IPS-11a (cell line): ENCODE measurements at regions not wholly inside any gene's neighbourhood (a gene's known extent, or its start where the extent isn't known, plus 50 kb on each side); places are given as distances from the start of the nearest gene placed in this dataset.
"Not testable (repeated sequence)": the region's sequence is repeated elsewhere in the genome, so short reads cannot be mapped to it uniquely, and the experiment has no call there.

Source experiments
- H3K4me3 ChIP-seq: one replicate; pipeline ENCODE4 v1.5.1; 2013; ENCODE audit warnings: low read depth, low read length, control low read depth

- no peak overlapping the region for H3K4me3 ChIP-seq
These were observed 366.4 kb downstream of the PSAT1 start for GRCh38 chr9:78663369-78663768.

- H3K4me3 ChIP-seq = no peak overlapping the region
These were observed 367.4 kb downstream of the PSAT1 start for GRCh38 chr9:78664370-78664769.

- H3K4me3 ChIP-seq = no peak overlapping the region
These were observed 370.0 kb downstream of the PSAT1 start for GRCh38 chr9:78666818-78667414.

- no peak overlapping the region for H3K4me3 ChIP-seq
These were observed 371.4 kb downstream of the PSAT1 start for GRCh38 chr9:78668148-78668832.

GRCh38 chr9:78669591-78669990, 372.7 kb downstream of the PSAT1 start:
- no peak overlapping the region for H3K4me3 ChIP-seq

GRCh38 chr9:78671785-78672184, 374.9 kb downstream of the PSAT1 start:
- no peak overlapping the region for H3K4me3 ChIP-seq

- H3K4me3 ChIP-seq = no peak overlapping the region
These were observed 377.9 kb downstream of the PSAT1 start for GRCh38 chr9:78674874-78675273.

- H3K4me3 ChIP-seq = no peak overlapping the region
These were observed 379.1 kb downstream of the PSAT1 start for GRCh38 chr9:78676009-78676408.

- H3K4me3 ChIP-seq = no peak overlapping the region
These were observed 379.7 kb downstream of the PSAT1 start for GRCh38 chr9:78676623-78677022.

- H3K4me3 ChIP-seq = no peak overlapping the region
These were observed 380.4 kb downstream of the PSAT1 start for GRCh38 chr9:78677326-78677725.

GRCh38 chr9:78678877-78679276, 382.0 kb downstream of the PSAT1 start:
- H3K4me3 ChIP-seq = no peak overlapping the region

GRCh38 chr9:78680196-78680595, 383.3 kb downstream of the PSAT1 start:
- no peak overlapping the region for H3K4me3 ChIP-seq

- H3K4me3 ChIP-seq = no peak overlapping the region
These were observed 385.3 kb downstream of the PSAT1 start for GRCh38 chr9:78682216-78682615.

GRCh38 chr9:78685471-78685870, 388.5 kb downstream of the PSAT1 start:
- H3K4me3 ChIP-seq = no peak overlapping the region

- no peak overlapping the region for H3K4me3 ChIP-seq
These were observed 391.9 kb downstream of the PSAT1 start for GRCh38 chr9:78688796-78689195.

- no peak overlapping the region for H3K4me3 ChIP-seq
These were observed 394.6 kb downstream of the PSAT1 start for GRCh38 chr9:78691542-78691941.

GRCh38 chr9:78692871-78693270, 395.9 kb downstream of the PSAT1 start:
- no peak overlapping the region for H3K4me3 ChIP-seq

GRCh38 chr9:78694974-78695373, 398.0 kb downstream of the PSAT1 start:
- no peak overlapping the region for H3K4me3 ChIP-seq

- no peak overlapping the region for H3K4me3 ChIP-seq
These were observed 398.6 kb downstream of the PSAT1 start for GRCh38 chr9:78695519-78695918.

GRCh38 chr9:78697618-78698017, 400.7 kb downstream of the PSAT1 start:
- no peak overlapping the region for H3K4me3 ChIP-seq

GRCh38 chr9:78698371-78698770, 401.4 kb downstream of the PSAT1 start:
- H3K4me3 ChIP-seq = no peak overlapping the region

- H3K4me3 ChIP-seq = not testable (repeated sequence)
These were observed 402.3 kb downstream of the PSAT1 start for GRCh38 chr9:78699217-78699616.

- not testable (repeated sequence) for H3K4me3 ChIP-seq
These were observed 407.2 kb downstream of the PSAT1 start for GRCh38 chr9:78704153-78704552.
